Mesendoderm (in vitro differentiated cells): ENCODE measurements at regions not wholly inside any gene's neighbourhood (a gene's known extent, or its start where the extent isn't known, plus 50 kb on each side); places are given as distances from the start of the nearest gene placed in this dataset.

Source experiments
- DNase-seq: peaks from one replicate; pipeline ENCODE4 v3.0.0; 2013
- H2AK5ac ChIP-seq: 2 replicates; pipeline ENCODE4 v1.6.1; 2013; ENCODE audit warnings: low read length, inconsistent platforms
- H2BK120ac ChIP-seq: 2 replicates; pipeline ENCODE4 v1.6.1; 2013; ENCODE audit warnings: low read depth, mild to moderate bottlenecking, low read length, moderate library complexity, mixed read lengths
- H2BK15ac ChIP-seq: replicated peaks from 2 replicates; pipeline ENCODE4 v1.6.1; 2013; ENCODE audit warnings: low read depth, mild to moderate bottlenecking, moderate library complexity
- H2BK5ac ChIP-seq: 2 replicates; pipeline ENCODE4 v1.6.1; 2013; ENCODE audit warnings: low read length, inconsistent platforms
- H3K18ac ChIP-seq: 2 replicates; pipeline ENCODE4 v1.6.1; 2013; ENCODE audit warnings: mild to moderate bottlenecking, low read length, mixed read lengths
- H3K23ac ChIP-seq: one replicate; pipeline ENCODE4 v1.6.1; 2013; ENCODE audit warnings: low read length
- H3K27ac ChIP-seq: 2 replicates; pipeline ENCODE4 v1.5.1; 2013; ENCODE audit warnings: low read depth, mild to moderate bottlenecking, inconsistent platforms, low read length, moderate library complexity
- H3K27me3 ChIP-seq: 2 replicates; pipeline ENCODE4 v1.6.1; 2013; ENCODE audit warnings: low read length, control low read depth, mild to moderate bottlenecking, inconsistent platforms; ENCODE audit not compliant: insufficient read depth, poor library complexity
- H3K36me3 ChIP-seq: 2 replicates; pipeline ENCODE4 v1.6.1; 2013; ENCODE audit warnings: low read length, inconsistent platforms; ENCODE audit not compliant: control insufficient read depth, insufficient read depth
- H3K4ac ChIP-seq: one replicate; pipeline ENCODE4 v1.6.1; 2013; ENCODE audit warnings: low read depth, mild to moderate bottlenecking, low read length, moderate library complexity
- H3K4me1 ChIP-seq: 2 replicates; pipeline ENCODE4 v1.6.1; 2013; ENCODE audit warnings: low read depth, low read length, inconsistent platforms; ENCODE audit not compliant: control insufficient read depth
- H3K4me2 ChIP-seq: 2 replicates; pipeline ENCODE4 v1.6.1; 2013; ENCODE audit warnings: low read length
- H3K4me3 ChIP-seq: 2 replicates; pipeline ENCODE4 v1.5.1; 2013; ENCODE audit warnings: mild to moderate bottlenecking, low read length
- H3K56ac ChIP-seq: one replicate; pipeline ENCODE4 v1.6.1; 2013; ENCODE audit warnings: low read length
- H3K79me1 ChIP-seq: 2 replicates; pipeline ENCODE4 v1.6.1; 2013; ENCODE audit warnings: low read length, inconsistent platforms
- H3K79me2 ChIP-seq: 2 replicates; pipeline ENCODE4 v1.6.1; 2013; ENCODE audit warnings: mild to moderate bottlenecking, low read length; ENCODE audit not compliant: control insufficient read depth, insufficient read depth
- H3K9ac ChIP-seq: 2 replicates; pipeline ENCODE4 v1.6.1; 2013; ENCODE audit warnings: low read length, inconsistent platforms
- H4K5ac ChIP-seq: one replicate; pipeline ENCODE4 v1.6.1; 2013; ENCODE audit warnings: low read length
- H4K8ac ChIP-seq: one replicate; pipeline ENCODE4 v1.6.1; 2013; ENCODE audit warnings: low read depth, mild to moderate bottlenecking, control low read depth, low read length, moderate library complexity
- WGBS: extraction: QIAGEN DNeasy Blood & Tissue Kit; methylation state at CpG from one replicate; pipeline ENCODE4 v1.1.7; 2013; ENCODE audit warnings: low lambda C conversion rate, missing lambda C conversion rate; ENCODE audit not compliant: insufficient coverage; ENCODE audit errors: extremely low coverage; 5-methylcytosine and 5-hydroxymethylcytosine counted together

GRCh38 chr2:31735716-31736115 is 155.0 kb upstream of the SRD5A2 start:
- DNase-seq, result no peak
- no peaks in the 10 kb centered on the region for H3K4me1 ChIP-seq
- H3K23ac ChIP-seq, result no peak overlapping the region
- no peak overlapping the region for H4K5ac ChIP-seq
- no CpG with 5 or more reads among the region's 2 CpGs for WGBS
- no peaks in the 10 kb centered on the region for H3K36me3 ChIP-seq
- H3K18ac ChIP-seq, result no peak overlapping the region
- no peaks in the 10 kb centered on the region for H3K79me2 ChIP-seq
- H2BK120ac ChIP-seq, result no peak overlapping the region
- H3K27ac ChIP-seq, result no peak overlapping the region
- no peaks in the 10 kb centered on the region for H3K79me1 ChIP-seq
- no peak overlapping the region for H2AK5ac ChIP-seq
- H2BK5ac ChIP-seq, result no peak overlapping the region
- no peak overlapping the region for H3K56ac ChIP-seq
- H3K4ac ChIP-seq, result no peak overlapping the region
- H2BK15ac ChIP-seq, result no peak overlapping the region
- H3K9ac ChIP-seq, result no peak overlapping the region
- H3K4me2 ChIP-seq, result no peak overlapping the region
- no peak overlapping the region for H4K8ac ChIP-seq
- H3K27me3 ChIP-seq, result no peaks in the 10 kb centered on the region
- H3K4me3 ChIP-seq, result no peak overlapping the region

- H2BK15ac ChIP-seq, result no peak overlapping the region
- no peaks in the 10 kb centered on the region for H3K79me2 ChIP-seq
- no peak overlapping the region for H3K56ac ChIP-seq
- no peaks in the 10 kb centered on the region for H3K27me3 ChIP-seq
- H2BK120ac ChIP-seq, result no peak overlapping the region
- DNase-seq, result peak; percentile 85
- WGBS, result no CpG with 5 or more reads among the region's 5 CpGs
- no peak overlapping the region for H2BK5ac ChIP-seq
- no peak overlapping the region for H2AK5ac ChIP-seq
- no peak overlapping the region for H3K18ac ChIP-seq
- H3K4me1 ChIP-seq, result no peaks in the 10 kb centered on the region
- no peak overlapping the region for H3K4ac ChIP-seq
- no peak overlapping the region for H3K4me2 ChIP-seq
- H3K79me1 ChIP-seq, result no peaks in the 10 kb centered on the region
- H3K9ac ChIP-seq, result no peak overlapping the region
- no peak overlapping the region for H3K23ac ChIP-seq
- no peak overlapping the region for H4K5ac ChIP-seq
- H4K8ac ChIP-seq, result no peak overlapping the region
- H3K4me3 ChIP-seq, result no peak overlapping the region
- no peaks in the 10 kb centered on the region for H3K36me3 ChIP-seq
- no peak overlapping the region for H3K27ac ChIP-seq
Observed at GRCh38 chr2:31729442-31730092, 148.8 kb upstream of the SRD5A2 start.

- H3K27me3 ChIP-seq, result no peaks in the 10 kb centered on the region
- H3K56ac ChIP-seq, result no peak overlapping the region
- no peaks in the 10 kb centered on the region for H3K36me3 ChIP-seq
- no peak for DNase-seq
- H3K4ac ChIP-seq, result no peak overlapping the region
- H3K27ac ChIP-seq, result no peak overlapping the region
- no peak overlapping the region for H2BK120ac ChIP-seq
- H3K4me3 ChIP-seq, result no peak overlapping the region
- H3K9ac ChIP-seq, result no peak overlapping the region
- WGBS, result no CpG with 5 or more reads among the region's 2 CpGs
- H3K79me2 ChIP-seq, result no peaks in the 10 kb centered on the region
- H3K4me2 ChIP-seq, result no peak overlapping the region
- H3K18ac ChIP-seq, result no peak overlapping the region
- H2BK15ac ChIP-seq, result no peak overlapping the region
- H2AK5ac ChIP-seq, result no peak overlapping the region
- H4K8ac ChIP-seq, result no peak overlapping the region
- no peak overlapping the region for H2BK5ac ChIP-seq
- no peak overlapping the region for H3K23ac ChIP-seq
- no peak overlapping the region for H4K5ac ChIP-seq
- no peaks in the 10 kb centered on the region for H3K4me1 ChIP-seq
- H3K79me1 ChIP-seq, result no peaks in the 10 kb centered on the region
Observed at GRCh38 chr2:31729065-31729439, 148.3 kb upstream of the SRD5A2 start.

GRCh38 chr2:31728406-31729064 is 147.8 kb upstream of the SRD5A2 start:
- Histone ChIP-seq H3K27me3 (no peaks in the 10 kb centered on the region), H3K36me3 (no peaks in the 10 kb centered on the region), H3K9ac (no peak overlapping the region), H3K56ac (no peak overlapping the region), H2BK5ac (no peak overlapping the region), H3K4me1 (no peaks in the 10 kb centered on the region), H2BK120ac (no peak overlapping the region), H2BK15ac (no peak overlapping the region), H3K79me1 (no peaks in the 10 kb centered on the region), H3K4me3 (no peak overlapping the region), H4K8ac (no peak overlapping the region), H3K4me2 (no peak overlapping the region), H3K18ac (no peak overlapping the region), H3K23ac (no peak overlapping the region), H3K4ac (no peak overlapping the region), H2AK5ac (no peak overlapping the region), H4K5ac (no peak overlapping the region), H3K27ac (no peak overlapping the region), H3K79me2 (no peaks in the 10 kb centered on the region)
- peak; percentile 4 for DNase-seq
- no CpG with 5 or more reads among the region's 2 CpGs for WGBS

- H3K56ac ChIP-seq, result no peak overlapping the region
- no peak overlapping the region for H2BK5ac ChIP-seq
- H4K8ac ChIP-seq, result no peak overlapping the region
- H2AK5ac ChIP-seq, result no peak overlapping the region
- no peaks in the 10 kb centered on the region for H3K4me1 ChIP-seq
- H3K27me3 ChIP-seq, result no peaks in the 10 kb centered on the region
- no peak overlapping the region for H3K18ac ChIP-seq
- no peak overlapping the region for H4K5ac ChIP-seq
- no peak overlapping the region for H3K4me2 ChIP-seq
- no peak overlapping the region for H2BK120ac ChIP-seq
- H3K4me3 ChIP-seq, result no peak overlapping the region
- no peak overlapping the region for H2BK15ac ChIP-seq
- no peak overlapping the region for H3K23ac ChIP-seq
- H3K9ac ChIP-seq, result no peak overlapping the region
- H3K27ac ChIP-seq, result no peak overlapping the region
- no CpG with 5 or more reads among the region's 2 CpGs for WGBS
- no peaks in the 10 kb centered on the region for H3K36me3 ChIP-seq
- H3K79me2 ChIP-seq, result no peaks in the 10 kb centered on the region
- H3K79me1 ChIP-seq, result no peaks in the 10 kb centered on the region
- H3K4ac ChIP-seq, result no peak overlapping the region
- DNase-seq, result no peak
Observed at GRCh38 chr2:31726457-31726856, 145.7 kb upstream of the SRD5A2 start.

GRCh38 chr2:31725444-31725843 is 144.7 kb upstream of the SRD5A2 start:
- no peaks in the 10 kb centered on the region for H3K27me3 ChIP-seq
- H3K23ac ChIP-seq, result no peak overlapping the region
- no peak for DNase-seq
- no peak overlapping the region for H3K9ac ChIP-seq
- no peaks in the 10 kb centered on the region for H3K79me1 ChIP-seq
- no peaks in the 10 kb centered on the region for H3K36me3 ChIP-seq
- H2BK15ac ChIP-seq, result no peak overlapping the region
- H3K4me2 ChIP-seq, result no peak overlapping the region
- no peak overlapping the region for H2BK5ac ChIP-seq
- no peak overlapping the region for H3K4ac ChIP-seq
- 100% methylated on average over 1 of the region's 3 CpGs for WGBS
- H3K56ac ChIP-seq, result no peak overlapping the region
- H3K79me2 ChIP-seq, result no peaks in the 10 kb centered on the region
- no peak overlapping the region for H4K8ac ChIP-seq
- no peak overlapping the region for H2BK120ac ChIP-seq
- H3K18ac ChIP-seq, result no peak overlapping the region
- H2AK5ac ChIP-seq, result no peak overlapping the region
- no peak overlapping the region for H3K27ac ChIP-seq
- H3K4me1 ChIP-seq, result no peaks in the 10 kb centered on the region
- H4K5ac ChIP-seq, result no peak overlapping the region
- no peak overlapping the region for H3K4me3 ChIP-seq
